ENCODE measurements at regions not wholly inside any gene's neighbourhood (a gene's known extent, or its start where the extent isn't known, plus 50 kb on each side); places are given as distances from the start of the nearest gene placed in this dataset.
"Not testable (repeated sequence)": the region's sequence is repeated elsewhere in the genome, so short reads cannot be mapped to it uniquely, and the experiment has no call there.

- DNase-seq (ENCODE audit: low spot score): not testable (repeated sequence)
Observed at GRCh38 chr16:51977506-51977905, 569.4 kb downstream of the TOX3 start.

- DNase-seq (ENCODE audit: low spot score): no peak
Observed at GRCh38 chr16:51971184-51971583, 575.8 kb downstream of the TOX3 start.

DNA sequence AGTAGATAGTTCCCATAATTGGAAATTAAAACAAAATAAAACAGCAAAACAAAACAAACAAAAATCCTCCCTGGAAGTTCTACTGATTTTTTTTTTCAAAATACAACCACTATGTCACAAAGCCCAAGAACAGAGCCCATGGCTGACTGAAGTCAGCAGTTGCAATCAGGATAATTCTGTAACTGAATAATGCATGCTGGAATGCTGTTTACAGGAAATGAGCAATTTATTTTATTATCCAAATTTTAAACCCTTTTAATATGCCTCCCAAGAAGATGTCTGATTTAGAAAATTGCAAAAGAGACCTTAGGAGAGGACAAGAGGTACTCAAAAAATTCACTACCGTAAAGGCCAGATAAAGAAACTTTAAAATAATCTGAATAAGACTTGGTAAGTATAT lies 578.2 kb downstream of the TOX3 start:
- DNase-seq (ENCODE audit: low spot score): no peak

DNA sequence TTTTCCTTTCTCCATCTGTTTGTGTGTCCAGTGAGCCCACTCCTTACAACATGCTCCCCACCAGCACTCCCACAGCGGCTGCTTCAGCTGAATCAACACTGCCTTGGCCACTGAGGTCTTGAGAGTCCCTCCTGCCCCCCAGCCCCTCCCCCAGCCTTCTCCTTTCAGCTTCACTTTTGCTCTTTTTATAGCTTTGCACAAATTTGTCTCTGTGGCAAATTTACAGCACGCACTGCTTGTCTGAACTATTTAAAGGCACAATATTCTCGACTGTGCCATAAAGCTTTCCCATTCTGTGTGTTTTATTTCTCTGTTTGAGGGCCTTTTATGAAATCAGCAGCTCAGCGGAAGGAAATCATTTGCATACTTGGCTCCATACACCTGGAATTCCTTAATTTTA lies 579.3 kb downstream of the TOX3 start:
- no peak for DNase-seq (ENCODE audit: low spot score)

DNA sequence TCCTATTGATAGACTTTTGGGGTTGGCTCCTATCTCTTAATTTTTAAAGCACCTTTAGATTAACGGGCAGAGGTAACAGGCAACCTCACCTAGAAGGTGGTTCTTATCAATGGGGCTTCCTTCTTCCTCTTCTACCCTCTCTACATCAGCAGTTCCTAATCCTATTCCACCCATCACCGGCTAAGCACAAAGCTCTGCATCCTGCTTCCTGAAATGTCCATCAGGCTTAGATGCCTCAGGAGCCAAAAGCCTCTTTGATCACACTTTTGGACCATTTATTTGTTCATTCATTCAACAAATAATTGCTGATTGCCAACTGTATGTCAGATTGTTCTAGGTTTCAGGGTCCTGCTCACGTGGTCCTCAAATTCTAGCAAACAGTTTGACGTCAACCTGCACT lies 586.0 kb downstream of the TOX3 start:
- DNase-seq (ENCODE audit: low spot score): no peak

DNA sequence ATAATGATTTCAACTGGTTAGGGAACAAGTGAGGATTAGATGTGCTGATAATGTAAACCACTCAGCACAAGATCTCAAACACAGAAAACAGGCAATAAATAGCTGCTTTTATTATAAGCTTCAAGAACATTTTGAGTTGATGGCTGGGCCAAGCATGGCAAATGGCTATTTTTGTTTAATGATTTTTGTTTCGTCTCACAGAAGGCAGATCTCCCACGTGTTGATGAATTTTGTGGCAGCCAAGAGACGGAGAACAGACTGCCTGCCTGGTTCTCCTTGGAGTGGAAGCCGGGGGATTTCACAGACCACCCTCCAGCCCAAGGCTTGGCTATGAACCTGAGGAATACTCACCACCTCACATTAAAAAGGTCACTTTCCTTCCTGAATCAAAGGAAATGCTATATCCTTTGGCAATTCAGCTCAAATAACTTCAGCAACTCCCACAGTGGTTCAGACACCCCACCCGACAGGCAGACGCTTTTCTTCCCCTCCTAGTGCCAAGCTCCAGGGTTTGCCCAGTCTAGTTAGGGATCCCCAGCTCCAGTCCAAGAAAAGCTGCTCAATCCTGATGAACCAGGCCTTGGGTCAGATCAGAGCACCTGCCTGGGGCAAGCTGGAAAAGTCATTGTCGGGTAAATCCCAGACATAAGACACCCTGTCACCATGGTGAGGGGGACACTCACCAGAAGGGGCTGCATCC lies 593.5 kb downstream of the TOX3 start:
- DNase-seq (ENCODE audit: low spot score): no peak

- no peak for DNase-seq (ENCODE audit: low spot score)
Observed at GRCh38 chr16:51952500-51952899, 594.4 kb downstream of the TOX3 start.

DNA sequence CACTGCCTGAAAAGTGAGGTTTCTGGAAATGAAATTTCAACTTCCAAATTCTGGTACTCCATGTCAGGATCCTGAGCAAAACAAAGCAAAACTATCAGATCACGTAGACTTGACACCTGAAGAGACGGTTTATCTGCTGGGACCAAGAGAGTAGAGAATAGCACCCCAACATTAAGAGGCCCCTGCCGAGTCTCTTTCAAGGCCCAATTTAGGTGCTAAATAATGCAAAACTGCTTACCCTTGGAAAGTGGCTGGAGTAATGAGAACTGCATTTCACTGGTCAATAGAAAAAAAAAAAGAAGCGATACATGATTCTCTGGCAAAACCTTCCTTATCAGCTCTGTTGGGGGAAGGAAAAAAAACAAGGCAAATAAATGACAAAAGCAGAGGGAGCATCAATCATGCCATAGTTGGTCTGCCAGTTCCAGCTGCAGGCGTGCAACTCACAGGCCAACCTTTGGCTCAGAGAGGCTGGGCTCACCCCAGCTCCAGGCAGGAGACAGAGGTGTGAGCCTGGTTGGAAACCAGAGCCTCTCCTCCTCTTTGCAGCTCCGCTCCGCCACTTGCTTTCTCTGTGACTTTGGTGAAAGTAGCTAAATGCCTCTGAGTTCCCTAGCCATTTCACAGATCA lies 595.2 kb downstream of the TOX3 start:
- no peak for DNase-seq (ENCODE audit: low spot score)

- no peak for DNase-seq (ENCODE audit: low spot score)
Observed at GRCh38 chr16:51950118-51950780, 596.7 kb downstream of the TOX3 start.

GRCh38 chr16:51949282-51949681 lies 597.7 kb downstream of the TOX3 start:
- no peak for DNase-seq (ENCODE audit: low spot score)

GRCh38 chr16:51941412-51941811 lies 605.5 kb downstream of the TOX3 start:
- DNase-seq (ENCODE audit: low spot score): no peak

DNA sequence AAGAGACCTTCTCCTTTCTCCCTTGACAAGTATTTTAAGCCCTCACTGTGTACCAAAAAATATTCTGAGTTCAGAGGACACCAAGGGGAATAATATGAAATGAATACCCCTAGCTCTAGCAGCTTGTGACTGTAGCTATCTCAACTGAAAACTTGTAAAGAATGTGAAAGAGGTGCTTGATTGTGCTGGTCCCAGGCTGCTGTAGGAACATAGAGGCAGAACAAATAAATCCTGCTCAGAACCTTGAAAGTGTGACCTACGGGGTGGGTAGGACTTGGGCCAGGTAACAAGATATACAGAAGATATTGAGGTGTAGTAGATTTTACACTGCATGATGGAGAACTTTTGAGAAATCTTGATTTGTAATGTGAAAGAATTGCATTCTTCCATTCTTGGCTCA lies 606.8 kb downstream of the TOX3 start:
- no peak for DNase-seq (ENCODE audit: low spot score)

GRCh38 chr16:51939378-51939871 lies 607.5 kb downstream of the TOX3 start:
- DNase-seq (ENCODE audit: low spot score): peak; percentile 12

- no peak for DNase-seq (ENCODE audit: low spot score)
Observed at GRCh38 chr16:51938861-51939260, 608.1 kb downstream of the TOX3 start.

GRCh38 chr16:51937771-51938170 lies 609.2 kb downstream of the TOX3 start:
- no peak for DNase-seq (ENCODE audit: low spot score)

- DNase-seq (ENCODE audit: low spot score): no peak
Observed at GRCh38 chr16:51936846-51937245, 610.1 kb downstream of the TOX3 start.

DNA sequence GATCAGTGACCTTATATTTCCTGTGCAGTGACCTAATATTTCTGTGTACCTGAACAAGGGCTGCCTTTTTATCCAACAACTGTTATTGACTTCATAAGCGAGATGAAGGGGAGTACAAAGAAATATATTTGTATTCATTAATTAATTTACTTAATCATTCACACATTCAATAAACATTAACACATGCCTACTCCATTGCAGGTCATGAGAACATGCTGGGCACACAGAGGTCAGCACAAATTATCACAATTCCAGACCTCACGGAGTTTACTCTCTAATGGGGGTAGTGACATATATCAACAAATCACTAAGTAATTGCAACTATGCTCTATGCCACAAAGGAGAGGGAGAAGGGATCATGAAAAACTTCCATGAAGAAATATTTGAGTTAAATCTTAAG lies 614.6 kb downstream of the TOX3 start:
- no peak for DNase-seq (ENCODE audit: low spot score)

GRCh38 chr16:51931653-51932052 lies 615.3 kb downstream of the TOX3 start:
- DNase-seq (ENCODE audit: low spot score): no peak

DNA sequence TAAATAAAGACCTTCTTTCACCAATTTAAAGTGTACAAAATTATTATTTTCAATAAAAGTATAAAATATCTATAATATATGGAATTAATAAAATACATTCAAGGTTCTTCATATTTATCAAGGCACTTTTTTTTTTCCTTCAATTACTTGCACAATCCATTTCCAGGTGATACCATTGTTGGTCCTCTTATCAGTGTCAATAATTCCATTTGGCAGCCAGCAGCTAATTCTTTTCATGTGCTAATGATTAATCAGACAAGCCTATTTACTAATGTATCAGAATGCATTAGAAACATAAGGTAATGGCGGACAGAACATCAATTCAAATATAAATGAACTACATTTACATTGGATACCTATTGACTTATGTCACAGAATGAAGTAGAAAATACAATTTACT lies 622.2 kb downstream of the TOX3 start:
- no peak for DNase-seq (ENCODE audit: low spot score)

DNA sequence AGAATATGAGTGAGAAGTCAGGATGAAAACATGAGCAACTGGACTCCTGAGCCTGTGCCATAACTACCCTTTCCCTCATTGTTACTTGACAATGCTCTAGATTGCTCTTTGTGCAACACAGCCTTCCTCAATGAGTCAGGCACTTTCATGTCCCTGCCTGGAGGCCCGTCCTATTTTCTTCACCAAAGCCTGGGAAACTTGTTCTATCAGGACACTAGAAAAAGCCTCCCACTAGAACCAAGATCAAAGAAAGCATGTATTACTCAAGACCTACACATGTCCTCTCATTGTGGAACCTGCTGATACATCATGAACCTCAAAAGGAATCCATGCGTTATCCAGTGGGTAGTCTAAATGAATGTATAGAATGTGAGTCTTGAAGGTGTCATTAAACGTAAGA lies 624.5 kb downstream of the TOX3 start:
- no peak for DNase-seq (ENCODE audit: low spot score)

GRCh38 chr16:51919736-51920135 lies 627.2 kb downstream of the TOX3 start:
- DNase-seq (ENCODE audit: low spot score): no peak

- DNase-seq (ENCODE audit: low spot score): no peak
Observed at GRCh38 chr16:51916814-51917213, 630.1 kb downstream of the TOX3 start.

- no peak for DNase-seq (ENCODE audit: low spot score)
Observed at GRCh38 chr16:51916231-51916630, 630.7 kb downstream of the TOX3 start.
